ENCODE measurements at regions not wholly inside any gene's neighbourhood (a gene's known extent, or its start where the extent isn't known, plus 50 kb on each side); places are given as distances from the start of the nearest gene placed in this dataset.

- no peak for DNase-seq (ENCODE audit: low spot score)
Measured at GRCh38 chr11:121741761-121742361, 289.1 kb upstream of the SORL1-AS1 start.

- no peak for DNase-seq (ENCODE audit: low spot score)
Measured at GRCh38 chr11:121741351-121741760, 288.6 kb upstream of the SORL1-AS1 start.

DNA sequence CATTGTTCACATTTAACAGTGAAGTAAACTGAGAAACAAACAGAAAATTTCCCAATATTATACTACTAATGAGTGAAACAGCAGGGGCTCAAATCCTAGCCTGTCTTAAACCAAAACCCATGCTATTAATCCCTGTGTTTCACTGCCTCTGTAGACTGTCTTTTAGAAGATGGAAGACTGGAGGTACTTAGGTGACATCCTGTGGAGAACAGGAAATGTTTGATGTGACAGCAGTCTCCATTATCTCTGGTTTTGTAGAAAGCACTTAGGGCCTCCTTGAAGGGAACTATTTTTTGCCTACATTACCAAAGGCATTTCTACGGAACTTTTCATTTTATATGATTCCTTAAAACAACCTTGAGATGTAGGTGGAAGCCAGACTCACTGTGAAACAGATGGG, 288.1 kb upstream of the SORL1-AS1 start:
- no peak for DNase-seq (ENCODE audit: low spot score)

- no peak for DNase-seq (ENCODE audit: low spot score)
Measured at GRCh38 chr11:121733858-121734257, 281.1 kb upstream of the SORL1-AS1 start.

- DNase-seq (ENCODE audit: low spot score), result no peak
Measured at GRCh38 chr11:121727942-121728341, 275.2 kb upstream of the SORL1-AS1 start.

DNA sequence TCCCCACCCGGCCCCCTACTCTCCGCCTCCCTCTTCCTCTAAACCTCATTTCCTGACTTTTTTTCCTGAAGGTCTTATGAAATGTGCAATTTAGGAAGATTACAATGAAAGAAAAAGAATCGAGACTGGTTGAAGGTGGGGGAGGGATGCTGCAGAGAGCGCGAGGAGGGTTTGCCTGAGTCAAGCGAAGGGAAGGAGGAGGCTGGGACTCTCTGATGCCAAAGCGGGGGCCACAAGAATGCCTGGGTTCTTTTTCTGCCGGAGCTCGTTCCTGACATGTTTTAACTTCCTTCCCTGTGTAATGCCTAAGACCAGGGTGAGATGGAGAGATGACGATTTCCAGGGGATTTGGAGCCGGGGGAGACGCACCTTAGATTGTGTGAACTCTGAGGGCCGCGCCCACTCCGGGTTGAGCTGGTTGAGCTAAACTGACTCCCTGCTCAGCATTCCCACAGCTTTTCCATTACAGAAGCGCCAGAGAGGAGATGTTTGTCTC, 270.5 kb upstream of the SORL1-AS1 start:
- DNase-seq (ENCODE audit: low spot score), result no peak

GRCh38 chr11:121722431-121723245, 269.9 kb upstream of the SORL1-AS1 start:
- DNase-seq (ENCODE audit: low spot score), result no peak

DNA sequence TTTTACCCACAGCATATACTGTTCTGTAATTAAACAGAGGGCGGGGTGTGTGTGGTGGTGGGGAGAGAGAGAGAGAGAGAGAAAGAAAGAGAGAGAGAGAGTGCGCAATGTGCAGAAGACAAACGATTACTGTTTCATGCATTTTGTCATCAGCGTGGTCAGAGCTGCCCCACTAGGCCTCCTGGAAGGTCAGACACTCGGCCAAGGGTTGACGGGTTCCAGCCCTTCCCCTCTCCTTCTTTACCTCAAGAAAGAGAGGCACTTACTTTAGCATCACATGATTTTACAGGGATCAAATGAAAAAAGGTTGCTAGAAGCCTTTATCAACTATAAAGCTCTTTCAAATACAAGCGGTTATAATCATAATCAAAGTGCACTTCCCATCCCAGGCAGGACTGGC, 269.2 kb upstream of the SORL1-AS1 start:
- no peak for DNase-seq (ENCODE audit: low spot score)

DNA sequence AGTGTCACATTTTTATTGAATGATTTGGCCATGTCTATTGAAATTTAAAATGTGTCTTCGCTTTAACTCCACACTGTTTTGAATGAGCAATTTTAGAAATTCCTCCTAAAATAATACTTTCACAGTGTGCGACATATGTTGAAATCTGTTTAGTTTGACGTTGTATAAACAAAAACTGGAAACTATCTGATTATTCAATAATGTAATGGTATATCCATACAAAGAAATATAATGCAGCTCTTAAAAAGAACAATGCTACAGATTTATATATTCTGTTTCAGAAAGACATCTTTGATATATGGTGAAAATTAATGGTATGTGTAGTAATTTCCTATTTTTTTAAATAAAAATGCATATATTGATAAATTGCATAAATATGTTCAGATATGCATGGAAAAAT, 268.7 kb upstream of the SORL1-AS1 start:
- no peak for DNase-seq (ENCODE audit: low spot score)

DNA sequence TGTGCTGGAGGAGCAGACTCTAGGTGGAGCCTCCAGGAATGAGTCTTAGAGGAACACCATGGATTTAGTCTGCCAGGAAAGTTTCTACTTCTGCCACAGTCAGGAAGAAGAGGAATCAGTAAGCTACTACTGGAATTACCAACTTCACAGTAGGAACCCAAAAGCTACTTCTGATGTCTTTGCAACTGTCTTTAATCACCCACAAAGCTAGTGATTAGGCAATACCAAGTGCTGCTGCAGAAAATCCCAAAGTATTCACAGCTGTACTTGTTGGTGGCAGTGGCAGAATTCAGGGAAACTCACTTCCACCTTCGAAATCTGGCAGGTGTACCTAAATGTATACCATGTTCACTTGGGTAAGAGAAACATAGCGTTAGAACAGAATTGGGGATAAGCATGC, 264.5 kb upstream of the SORL1-AS1 start:
- DNase-seq (ENCODE audit: low spot score), result no peak

- DNase-seq (ENCODE audit: low spot score), result no peak
Measured at GRCh38 chr11:121716060-121716459, 263.3 kb upstream of the SORL1-AS1 start.

DNA sequence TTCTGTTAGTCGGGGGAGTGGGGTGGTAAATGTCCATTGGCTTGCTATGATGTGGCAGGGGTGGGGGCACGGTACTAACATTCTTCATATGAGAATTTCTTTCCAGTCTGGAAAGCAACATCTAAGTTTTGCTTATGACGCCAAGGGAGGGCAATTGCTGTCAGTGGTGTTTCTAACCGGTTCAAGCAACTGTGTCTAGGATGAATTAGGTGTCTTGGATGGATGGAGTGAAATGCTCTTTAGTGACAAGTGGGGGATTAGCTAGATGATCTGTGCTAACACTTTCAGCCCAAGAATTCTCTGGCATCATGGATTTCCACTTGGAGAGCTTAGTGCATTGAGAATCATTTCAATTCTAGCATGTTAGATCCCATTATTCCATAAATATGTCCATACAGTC, 262.6 kb upstream of the SORL1-AS1 start:
- no peak for DNase-seq (ENCODE audit: low spot score)

- DNase-seq (ENCODE audit: low spot score), result no peak
Measured at GRCh38 chr11:121714351-121714750, 261.6 kb upstream of the SORL1-AS1 start.

- no peak for DNase-seq (ENCODE audit: low spot score)
Measured at GRCh38 chr11:121711939-121712338, 259.2 kb upstream of the SORL1-AS1 start.

DNA sequence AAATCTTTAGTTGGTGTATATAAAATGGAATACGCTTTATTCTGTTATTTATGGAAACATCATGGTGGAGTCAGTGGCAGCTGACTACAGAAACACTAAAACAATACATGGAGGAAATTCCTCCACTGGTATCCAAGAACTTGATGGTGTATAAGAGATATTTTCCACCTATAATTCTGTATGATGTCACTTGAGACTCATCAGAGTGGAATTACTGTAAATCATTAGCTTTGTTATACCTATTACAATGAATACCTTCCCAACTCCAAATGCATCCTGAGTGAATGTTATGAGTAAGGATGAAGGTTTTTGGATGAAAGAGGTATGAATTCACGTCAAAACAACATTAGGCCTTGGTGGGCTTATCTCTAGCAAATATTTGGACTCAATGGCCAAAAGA, 258.5 kb upstream of the SORL1-AS1 start:
- DNase-seq (ENCODE audit: low spot score), result no peak

GRCh38 chr11:121706884-121707420, 254.2 kb upstream of the SORL1-AS1 start:
- no peak for DNase-seq (ENCODE audit: low spot score)

DNA sequence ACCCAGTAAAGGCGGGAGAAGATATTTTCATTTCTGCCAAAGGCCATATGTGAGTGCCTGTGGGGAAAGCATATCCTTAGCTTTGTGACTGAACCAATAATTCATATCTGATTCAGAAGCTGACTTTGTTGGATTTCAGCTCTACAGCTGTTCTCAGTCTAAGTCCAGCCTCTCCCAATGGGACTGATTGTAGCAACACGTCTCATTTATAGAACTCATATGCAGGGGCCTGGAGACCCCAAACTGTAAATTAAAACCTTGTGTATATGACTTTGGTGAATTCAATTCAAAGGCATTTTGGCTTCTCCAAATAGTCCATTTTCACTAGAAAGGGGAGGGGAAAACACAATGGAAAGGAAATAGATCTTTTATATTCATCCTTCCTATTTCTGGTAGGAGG, 250.4 kb upstream of the SORL1-AS1 start:
- DNase-seq (ENCODE audit: low spot score), result no peak

DNA sequence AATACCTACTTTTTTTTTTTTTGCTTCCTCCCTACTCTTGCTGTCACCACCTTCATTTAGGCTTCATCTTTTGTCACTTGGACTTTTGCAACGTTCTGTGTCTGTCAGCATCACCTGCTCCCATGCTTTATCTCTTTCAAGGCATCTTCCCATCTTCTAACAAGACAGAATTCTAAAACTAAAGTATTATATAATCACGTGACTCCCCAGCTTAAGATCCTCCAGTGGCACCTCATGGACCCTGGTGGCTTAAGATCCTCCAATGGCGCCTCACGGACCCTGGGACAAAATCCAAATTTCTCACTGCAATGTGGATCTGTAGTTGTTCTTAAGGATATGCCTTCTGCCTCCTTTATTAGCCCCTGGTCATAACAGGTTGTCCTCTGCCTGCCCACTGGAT, 248.2 kb upstream of the SORL1-AS1 start:
- no peak for DNase-seq (ENCODE audit: low spot score)

- no peak for DNase-seq (ENCODE audit: low spot score)
Measured at GRCh38 chr11:121699801-121700200, 247.0 kb upstream of the SORL1-AS1 start.

- DNase-seq (ENCODE audit: low spot score), result no peak
Measured at GRCh38 chr11:121696931-121697670, 244.3 kb upstream of the SORL1-AS1 start.

GRCh38 chr11:121696177-121696871, 243.6 kb upstream of the SORL1-AS1 start:
- no peak for DNase-seq (ENCODE audit: low spot score)

GRCh38 chr11:121692236-121692635, 239.5 kb upstream of the SORL1-AS1 start:
- no peak for DNase-seq (ENCODE audit: low spot score)

Measured in germinal center (tissue), 1 donor.